Naive thymus-derived CD4-positive, alpha-beta T cell (primary cell): ENCODE measurements at regions not wholly inside any gene's neighbourhood (a gene's known extent, or its start where the extent isn't known, plus 50 kb on each side); places are given as distances from the start of the nearest gene placed in this dataset.

Experiments used
- ATAC-seq: fragments of 150-1000 bp; cut with Tn5 transposase; 2 replicates; pipeline ENCODE4 v1.10.0; 2021; ENCODE audit warnings: mild to moderate bottlenecking, moderate library complexity
- CTCF ChIA-PET: fragments of 350-600 bp; sonication (Branson Sonifier 250); formaldehyde crosslinking; loops from one replicate; lab custom pipeline; 2021; ENCODE audit warnings: antibody characterized with exemption; lab: Charles Lee
- POLR2A ChIA-PET: fragments of 350-600 bp; sonication (Branson Sonifier 250); formaldehyde crosslinking; loops from one replicate; lab custom pipeline; 2021; ENCODE audit warnings: antibody characterized with exemption, inconsistent platforms; lab: Charles Lee
- DNase-seq, 9 donors: peaks; one replicate each; pipeline versions ENCODE4 v3.0.0 to v3.0.0-alpha.2; 2020 to 2022; ENCODE audit warnings: mixed read lengths in 1 of 9
- H3K27ac ChIP-seq: one replicate; pipeline ENCODE4 v1.7.0; 2013; ENCODE audit warnings: mild to moderate bottlenecking, low read depth, low read length, moderate library complexity
- H3K27me3 ChIP-seq, 2 donors: one replicate each; pipeline ENCODE4 v1.7.0; 2013; ENCODE audit warnings: low read length in 2 of 2, mild to moderate bottlenecking in 2 of 2, moderate library complexity in 2 of 2; ENCODE audit not compliant: control insufficient read depth in 2 of 2, insufficient read depth in 2 of 2
- H3K36me3 ChIP-seq, 3 experiments: 1 replicate in 2 of 3; 2 replicates in 1 of 3; pipeline ENCODE4 v1.7.0; 2013; ENCODE audit warnings: low read length in 3 of 3, mild to moderate bottlenecking in 3 of 3, moderate library complexity in 1 of 3; ENCODE audit not compliant: insufficient read depth in 3 of 3, control insufficient read depth in 2 of 3
- H3K4me1 ChIP-seq, 2 donors: one replicate each; pipeline ENCODE4 v1.7.0; 2013; ENCODE audit warnings: low read length in 2 of 2, mild to moderate bottlenecking in 2 of 2, moderate library complexity in 1 of 2; ENCODE audit not compliant: control insufficient read depth in 2 of 2, insufficient read depth in 2 of 2
- H3K4me3 ChIP-seq: 2 replicates; pipeline ENCODE4 v1.7.0; 2013; ENCODE audit warnings: mild to moderate bottlenecking, low read length
- H3K9me3 ChIP-seq, 3 experiments: 1 replicate in 2 of 3; 2 replicates in 1 of 3; pipeline ENCODE4 v1.7.0; 2013; ENCODE audit warnings: low read length in 3 of 3; ENCODE audit not compliant: control insufficient read depth in 2 of 3
- H3K27ac Mint-ChIP-seq, 9 donors: one replicate each; pipeline ENCODE4 v1.8.0; 2020 to 2022; ENCODE audit warnings: mixed read lengths in 9 of 9, mild to moderate bottlenecking in 8 of 9, moderate library complexity in 5 of 9, inconsistent platforms in 2 of 9
- H3K27me3 Mint-ChIP-seq, 5 donors: one replicate each; pipeline ENCODE4 v1.8.0; 2021 to 2022; ENCODE audit warnings: mixed read lengths in 5 of 5, mild to moderate bottlenecking in 1 of 5
- H3K36me3 Mint-ChIP-seq, 5 donors: one replicate each; pipeline ENCODE4 v1.8.0; 2020 to 2022; ENCODE audit warnings: mixed read lengths in 5 of 5, mild to moderate bottlenecking in 3 of 5, inconsistent platforms in 1 of 5
- H3K4me1 Mint-ChIP-seq, 7 donors: one replicate each; pipeline ENCODE4 v1.8.0; 2020 to 2022; ENCODE audit warnings: mixed read lengths in 7 of 7, mild to moderate bottlenecking in 3 of 7, inconsistent platforms in 1 of 7
- H3K4me3 Mint-ChIP-seq, 10 donors: one replicate each; pipeline ENCODE4 v1.8.0; 2020 to 2022; ENCODE audit warnings: mild to moderate bottlenecking in 10 of 10, mixed read lengths in 10 of 10, moderate library complexity in 6 of 10, inconsistent platforms in 2 of 10
- H3K9me3 Mint-ChIP-seq, 11 donors: one replicate each; pipeline ENCODE4 v1.8.0; 2020 to 2022; ENCODE audit warnings: mixed read lengths in 11 of 11, mild to moderate bottlenecking in 4 of 11, inconsistent platforms in 1 of 11, moderate library complexity in 1 of 11
- intact Hi-C, 2 donors: fragments of 100-400 bp; cut with micrococcal nuclease; formaldehyde crosslinking; loops; one replicate each; pipeline ENCODE4 v1.15.1; 2023

- H3K36me3 Mint-ChIP-seq, result no peaks in the 10 kb centered on the region
- H3K4me3 ChIP-seq, result no peak overlapping the region
- no peak for ATAC-seq
- H3K27ac Mint-ChIP-seq, result no peak overlapping the region
- H3K27ac ChIP-seq, result no peak overlapping the region
- H3K36me3 ChIP-seq, result no peaks in the 10 kb centered on the region
- no peak overlapping the region for H3K4me3 Mint-ChIP-seq
- intact Hi-C loops, result no loop called here
- no peaks in the 10 kb centered on the region for H3K27me3 ChIP-seq
- no peaks in the 10 kb centered on the region for H3K27me3 Mint-ChIP-seq
- H3K9me3 ChIP-seq, result no peaks in the 10 kb centered on the region
- peaks cover 0 to 2% (median 0%) of the 10 kb centered on the region in 11 donors for H3K9me3 Mint-ChIP-seq
- ChIA-PET CTCF (no interaction called here), POLR2A (no interaction called here)
- no peak for DNase-seq
- no peaks in the 10 kb centered on the region for H3K4me1 ChIP-seq
- peaks cover 0 to 6% (median 0%) of the 10 kb centered on the region in 7 donors for H3K4me1 Mint-ChIP-seq
Measured at GRCh38 chr2:193480187-193480586, 1285.5 kb upstream of the TMEFF2 start.

DNA sequence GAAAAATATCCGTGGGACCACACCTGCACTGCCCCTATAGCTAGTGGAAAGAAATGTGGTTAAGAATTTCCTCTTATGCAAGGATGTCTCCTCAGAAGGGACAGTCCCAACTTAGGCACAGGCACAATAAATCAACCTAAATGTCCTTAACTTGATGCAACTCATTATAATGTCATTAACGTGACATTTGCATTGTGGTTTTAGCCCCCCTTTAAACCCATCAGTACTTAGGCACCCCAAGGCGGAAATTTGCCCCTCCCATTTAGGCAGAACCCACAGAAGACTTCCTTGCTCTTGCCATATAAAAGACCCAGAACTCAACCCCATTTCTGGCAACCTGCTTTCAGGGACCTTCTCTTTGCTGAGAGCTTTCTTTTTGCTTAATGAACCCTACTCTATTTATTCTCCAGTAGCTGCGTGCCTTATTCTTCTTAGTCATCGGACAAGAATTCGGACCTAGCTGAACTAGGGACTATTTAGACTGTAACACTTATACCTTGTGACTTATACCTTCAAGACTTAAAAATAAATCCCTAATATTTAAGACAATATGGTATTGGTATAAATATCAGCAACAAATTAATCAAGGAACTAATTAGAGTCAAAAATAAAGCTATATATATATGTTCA lies 1281.6 kb upstream of the TMEFF2 start:
- ChIA-PET CTCF (no interaction called here), POLR2A (no interaction called here)
- H3K4me1 Mint-ChIP-seq, result peaks cover 0 to 6% (median 0%) of the 10 kb centered on the region in 7 donors
- no peak overlapping the region for H3K4me3 ChIP-seq
- H3K4me3 Mint-ChIP-seq, result no peak overlapping the region
- no peaks in the 10 kb centered on the region for H3K9me3 ChIP-seq
- H3K27me3 Mint-ChIP-seq, result no peaks in the 10 kb centered on the region
- ATAC-seq (no peak), DNase-seq (no peak)
- no peak overlapping the region for H3K27ac Mint-ChIP-seq
- H3K27me3 ChIP-seq, result no peaks in the 10 kb centered on the region
- no peaks in the 10 kb centered on the region for H3K36me3 ChIP-seq
- H3K36me3 Mint-ChIP-seq, result no peaks in the 10 kb centered on the region
- no peak overlapping the region for H3K27ac ChIP-seq
- intact Hi-C loops, result no loop called here
- H3K4me1 ChIP-seq, result no peaks in the 10 kb centered on the region
- H3K9me3 Mint-ChIP-seq, result peaks cover 0 to 10% (median 2%) of the 10 kb centered on the region in 11 donors

- intact Hi-C loops, result no loop called here
- Mint-ChIP-seq H3K27me3 (no peaks in the 10 kb centered on the region), H3K4me3 (no peak overlapping the region), H3K36me3 (no peaks in the 10 kb centered on the region), H3K4me1 (peaks cover 0 to 6% (median 0%) of the 10 kb centered on the region in 7 donors), H3K9me3 (peaks cover 0 to 10% (median 2%) of the 10 kb centered on the region in 11 donors), H3K27ac (no peak overlapping the region)
- H3K36me3 ChIP-seq, result no peaks in the 10 kb centered on the region
- H3K4me1 ChIP-seq, result no peaks in the 10 kb centered on the region
- H3K27ac ChIP-seq, result no peak overlapping the region
- CTCF ChIA-PET, result no interaction called here
- DNase-seq (no peak), ATAC-seq (no peak)
- POLR2A ChIA-PET, result no interaction called here
- no peak overlapping the region for H3K4me3 ChIP-seq
- no peaks in the 10 kb centered on the region for H3K27me3 ChIP-seq
- no peaks in the 10 kb centered on the region for H3K9me3 ChIP-seq
Measured at GRCh38 chr2:193475038-193475437, 1280.3 kb upstream of the TMEFF2 start.

DNA sequence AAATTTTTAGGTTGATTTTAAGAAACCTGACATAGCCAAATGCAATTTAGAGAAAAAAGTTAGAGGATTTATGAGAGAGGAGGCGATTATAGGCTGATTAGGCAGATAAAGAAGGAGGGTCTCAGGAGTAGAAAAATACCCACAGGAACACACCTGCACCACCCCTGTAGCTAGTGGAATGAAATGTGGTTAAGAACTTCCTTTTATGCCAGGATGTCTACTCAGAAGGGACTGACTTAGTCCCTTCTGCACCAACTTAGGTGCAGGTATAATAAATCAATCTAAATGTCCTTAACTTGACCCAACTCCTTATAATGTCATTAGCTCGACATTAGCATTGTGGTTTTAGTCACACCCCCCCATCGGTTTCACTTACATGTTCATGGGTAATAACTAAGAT lies 1274.5 kb upstream of the TMEFF2 start:
- no peak for ATAC-seq
- Histone ChIP-seq H3K36me3 (no peaks in the 10 kb centered on the region), H3K4me3 (no peak overlapping the region), H3K9me3 (no peaks in the 10 kb centered on the region), H3K27me3 (no peaks in the 10 kb centered on the region), H3K4me1 (no peaks in the 10 kb centered on the region), H3K27ac (no peak overlapping the region)
- peaks cover 0 to 12% (median 2%) of the 10 kb centered on the region in 11 donors for H3K9me3 Mint-ChIP-seq
- no peak for DNase-seq
- peaks cover 0 to 8% (median 0%) of the 10 kb centered on the region in 7 donors for H3K4me1 Mint-ChIP-seq
- H3K27ac Mint-ChIP-seq, result peak overlapping the region in 1 of 9 donors; percentile 36
- no peak overlapping the region for H3K4me3 Mint-ChIP-seq
- intact Hi-C loops, result no loop called here
- no peaks in the 10 kb centered on the region for H3K36me3 Mint-ChIP-seq
- CTCF ChIA-PET, result no interaction called here
- POLR2A ChIA-PET, result no interaction called here
- H3K27me3 Mint-ChIP-seq, result no peaks in the 10 kb centered on the region

DNA sequence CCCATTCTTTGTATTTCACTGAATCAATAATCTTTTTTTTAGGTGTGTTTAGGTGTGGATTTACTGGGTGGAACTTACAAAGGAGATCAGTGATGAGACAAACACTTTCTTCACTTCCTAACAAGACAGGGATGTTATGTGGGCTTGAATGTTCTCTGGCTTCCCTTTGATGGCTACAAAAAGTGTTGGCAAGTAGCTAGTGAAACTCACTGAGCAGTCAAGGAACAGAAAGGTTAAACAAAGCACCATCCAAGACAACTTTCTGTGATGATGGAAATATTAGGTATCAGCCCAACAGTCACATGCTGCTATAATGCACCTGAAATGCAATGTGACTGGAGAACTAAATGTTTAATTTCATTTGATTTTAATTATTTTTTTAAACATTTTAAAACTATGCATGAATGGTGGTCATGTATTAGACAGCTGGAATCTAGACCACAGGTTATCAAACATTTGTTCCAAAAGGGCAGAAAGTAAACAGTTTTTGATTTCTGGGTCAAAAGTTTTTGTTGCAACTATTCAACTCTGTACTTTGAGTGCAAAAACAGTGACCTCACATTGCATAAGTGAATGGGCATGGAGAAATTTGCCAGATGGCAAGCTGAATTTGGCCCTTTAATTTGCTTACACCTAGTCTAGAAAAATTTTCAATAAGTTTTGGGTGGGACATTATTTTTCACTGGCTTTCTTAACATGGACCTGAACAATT lies 1272.7 kb upstream of the TMEFF2 start:
- no peaks in the 10 kb centered on the region for H3K36me3 ChIP-seq
- ChIA-PET CTCF (no interaction called here), POLR2A (no interaction called here)
- intact Hi-C loops, result no loop called here
- H3K27me3 ChIP-seq, result no peaks in the 10 kb centered on the region
- H3K4me1 ChIP-seq, result no peaks in the 10 kb centered on the region
- no peak overlapping the region for H3K4me3 Mint-ChIP-seq
- H3K27me3 Mint-ChIP-seq, result no peaks in the 10 kb centered on the region
- no peak overlapping the region for H3K27ac Mint-ChIP-seq
- no peak for ATAC-seq
- no peak overlapping the region for H3K4me3 ChIP-seq
- DNase-seq, result no peak
- peaks cover 0 to 8% (median 0%) of the 10 kb centered on the region in 7 donors for H3K4me1 Mint-ChIP-seq
- H3K9me3 Mint-ChIP-seq, result peaks cover 0 to 6% (median 1%) of the 10 kb centered on the region in 11 donors
- H3K36me3 Mint-ChIP-seq, result no peaks in the 10 kb centered on the region
- H3K9me3 ChIP-seq, result no peaks in the 10 kb centered on the region
- H3K27ac ChIP-seq, result no peak overlapping the region

DNA sequence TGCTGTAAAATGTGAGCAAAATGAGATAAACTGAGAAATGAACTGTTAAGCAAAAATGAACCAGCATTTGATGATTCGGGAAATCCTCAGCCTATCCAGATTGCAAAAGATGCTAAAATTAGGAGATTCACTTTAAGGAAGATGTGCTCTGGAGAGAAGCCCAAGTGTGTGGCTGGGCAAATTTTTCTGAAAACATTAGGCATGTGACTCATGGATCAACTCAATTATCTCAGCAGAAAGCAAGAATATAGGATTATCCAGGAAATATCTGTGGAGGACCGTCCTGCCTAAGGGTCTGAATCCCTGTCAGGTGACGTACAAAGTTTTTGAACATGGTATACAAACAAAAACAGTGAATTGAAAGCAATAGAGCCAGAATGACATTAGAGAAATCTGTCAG lies 1268.3 kb upstream of the TMEFF2 start:
- H3K4me1 Mint-ChIP-seq, result no peaks in the 10 kb centered on the region
- POLR2A ChIA-PET, result no interaction called here
- no peaks in the 10 kb centered on the region for H3K27me3 Mint-ChIP-seq
- no peak for DNase-seq
- no peak overlapping the region for H3K4me3 ChIP-seq
- H3K27me3 ChIP-seq, result no peaks in the 10 kb centered on the region
- H3K36me3 Mint-ChIP-seq, result no peaks in the 10 kb centered on the region
- H3K27ac Mint-ChIP-seq, result no peak overlapping the region
- CTCF ChIA-PET, result no interaction called here
- no peak overlapping the region for H3K27ac ChIP-seq
- H3K4me3 Mint-ChIP-seq, result no peak overlapping the region
- no peak for ATAC-seq
- H3K36me3 ChIP-seq, result no peaks in the 10 kb centered on the region
- H3K9me3 Mint-ChIP-seq, result peaks cover 0 to 11% (median 1%) of the 10 kb centered on the region in 11 donors
- intact Hi-C loops, result no loop called here
- no peaks in the 10 kb centered on the region for H3K9me3 ChIP-seq
- no peaks in the 10 kb centered on the region for H3K4me1 ChIP-seq

DNA sequence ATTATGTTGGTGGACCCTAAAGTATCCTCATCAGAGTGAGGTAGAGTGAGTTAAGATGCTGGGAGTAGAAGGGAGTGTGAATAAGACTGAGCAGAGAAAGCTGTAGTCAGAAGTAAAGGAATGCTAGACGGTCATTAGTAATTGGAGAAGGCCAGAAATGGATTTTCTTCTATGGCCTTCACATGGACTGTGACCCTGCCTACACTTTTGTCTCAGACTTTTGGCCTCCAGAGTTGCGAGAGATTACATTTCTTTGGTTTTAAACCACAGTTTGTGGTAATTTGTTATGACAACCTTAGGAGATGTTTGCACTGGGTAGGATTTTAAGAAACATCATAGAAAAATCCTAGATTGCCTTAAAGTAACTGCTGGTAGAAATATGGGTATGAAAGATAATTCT lies 1267.7 kb upstream of the TMEFF2 start:
- ATAC-seq, result no peak
- H3K4me1 Mint-ChIP-seq, result no peaks in the 10 kb centered on the region
- intact Hi-C loops, result no loop called here
- CTCF ChIA-PET, result no interaction called here
- no peak overlapping the region for H3K4me3 Mint-ChIP-seq
- Histone ChIP-seq H3K27me3 (no peaks in the 10 kb centered on the region), H3K36me3 (no peaks in the 10 kb centered on the region), H3K4me1 (no peaks in the 10 kb centered on the region), H3K9me3 (no peaks in the 10 kb centered on the region), H3K4me3 (no peak overlapping the region), H3K27ac (no peak overlapping the region)
- no peaks in the 10 kb centered on the region for H3K27me3 Mint-ChIP-seq
- POLR2A ChIA-PET, result no interaction called here
- DNase-seq, result no peak
- peaks cover 0 to 11% (median 1%) of the 10 kb centered on the region in 11 donors for H3K9me3 Mint-ChIP-seq
- no peak overlapping the region for H3K27ac Mint-ChIP-seq
- H3K36me3 Mint-ChIP-seq, result no peaks in the 10 kb centered on the region
